GM12872 (cell line): ENCODE measurements at regions not wholly inside any gene's neighbourhood (a gene's known extent, or its start where the extent isn't known, plus 50 kb on each side); places are given as distances from the start of the nearest gene placed in this dataset.

ENCODE experiments used
- CTCF ChIP-seq: IDR thresholded peaks from 3 replicates; pipeline ENCODE4 v1.5.1; 2011; ENCODE audit warnings: low read depth, mild to moderate bottlenecking, low read length, moderate library complexity; ENCODE audit not compliant: insufficient read depth

- no peak for TF ChIP-seq CTCF
These were observed 203.8 kb downstream of the TPRG1 start for GRCh38 chr3:189375532-189375931.

- no peak for TF ChIP-seq CTCF
These were observed 211.9 kb downstream of the TPRG1 start for GRCh38 chr3:189383630-189384029.

GRCh38 chr3:189386739-189387138 is 215.0 kb downstream of the TPRG1 start:
- no peak for TF ChIP-seq CTCF

GRCh38 chr3:189389346-189389745 is 217.6 kb downstream of the TPRG1 start:
- TF ChIP-seq CTCF = no peak

- no peak for TF ChIP-seq CTCF
These were observed 221.8 kb downstream of the TPRG1 start for GRCh38 chr3:189393598-189393997.

GRCh38 chr3:189394599-189395121 is 222.9 kb downstream of the TPRG1 start:
- TF ChIP-seq CTCF = no peak

GRCh38 chr3:189395825-189396224 is 224.1 kb downstream of the TPRG1 start:
- no peak for TF ChIP-seq CTCF
